OCI-LY7 (cell line): ENCODE measurements at regions not wholly inside any gene's neighbourhood (a gene's known extent, or its start where the extent isn't known, plus 50 kb on each side); places are given as distances from the start of the nearest gene placed in this dataset.

ENCODE experiments used
- CTCF ChIP-seq: fragments of 200-600 bp; sonication (generic); conservative IDR thresholded peaks from 2 replicates; pipeline ENCODE4 v1.5.1; 2014; ENCODE audit warnings: mild to moderate bottlenecking, antibody characterized with exemption, low read length, moderate library complexity, mixed read lengths
- EZH2phosphoT487 ChIP-seq: fragments of 200-600 bp; sonication (generic); IDR thresholded peaks from 2 replicates; pipeline ENCODE4 v1.6.1; 2018; ENCODE audit warnings: low read depth, borderline replicate concordance, mild to moderate bottlenecking, mixed run types, antibody characterized with exemption, low read length, moderate library complexity, mixed read lengths

- TF ChIP-seq CTCF: no peak
- TF ChIP-seq EZH2phosphoT487: no peak
Measured at GRCh38 chr5:98227489-98227888, 546.0 kb upstream of the RGMB start.
